GM18909 (cell line): ENCODE measurements at regions not wholly inside any gene's neighbourhood (a gene's known extent, or its start where the extent isn't known, plus 50 kb on each side); places are given as distances from the start of the nearest gene placed in this dataset.
"Not testable (repeated sequence)": the region's sequence is repeated elsewhere in the genome, so short reads cannot be mapped to it uniquely, and the experiment has no call there.

Experiments used
- ATAC-seq: cut with Tn5 transposase; IDR thresholded peaks from one replicate; pipeline ENCODE4 v1.9.1; 2021; ENCODE audit warnings: mild to moderate bottlenecking; ENCODE audit not compliant: unreplicated experiment, poor library complexity

- ATAC-seq, result no peak
Measured at GRCh38 chr5:169531631-169532030, 51.9 kb upstream of the SPDL1 start.

- ATAC-seq, result no peak
Measured at GRCh38 chr5:169527863-169528262, 55.7 kb upstream of the SPDL1 start.

GRCh38 chr5:169527066-169527465 lies 56.5 kb upstream of the SPDL1 start:
- ATAC-seq, result no peak

- ATAC-seq, result no peak
Measured at GRCh38 chr5:169522851-169523250, 60.7 kb upstream of the SPDL1 start.

GRCh38 chr5:169521366-169521983 lies 62.1 kb upstream of the SPDL1 start:
- ATAC-seq, result no peak

- ATAC-seq, result no peak
Measured at GRCh38 chr5:169519358-169519757, 64.2 kb upstream of the SPDL1 start.

GRCh38 chr5:169518779-169519178 lies 64.8 kb upstream of the SPDL1 start:
- not testable (repeated sequence) for ATAC-seq

- ATAC-seq, result no peak
Measured at GRCh38 chr5:169512385-169512784, 71.2 kb upstream of the SPDL1 start.

GRCh38 chr5:169511708-169512107 lies 71.9 kb upstream of the SPDL1 start:
- no peak for ATAC-seq

- ATAC-seq, result no peak
Measured at GRCh38 chr5:169507051-169507450, 76.5 kb upstream of the SPDL1 start.

- no peak for ATAC-seq
Measured at GRCh38 chr5:169503886-169504285, 79.7 kb upstream of the SPDL1 start.

GRCh38 chr5:169499990-169500505 lies 83.5 kb upstream of the SPDL1 start:
- ATAC-seq, result no peak

GRCh38 chr5:169496878-169497277 lies 86.7 kb upstream of the SPDL1 start:
- ATAC-seq, result no peak

- ATAC-seq, result no peak
Measured at GRCh38 chr5:169494941-169495548, 88.5 kb upstream of the SPDL1 start.

GRCh38 chr5:169494383-169494935 lies 89.1 kb upstream of the SPDL1 start:
- no peak for ATAC-seq

GRCh38 chr5:169474226-169474625 lies 109.3 kb upstream of the SPDL1 start:
- no peak for ATAC-seq

GRCh38 chr5:169472544-169472943 lies 111.0 kb upstream of the SPDL1 start:
- no peak for ATAC-seq

GRCh38 chr5:169471021-169471420 lies 112.6 kb upstream of the SPDL1 start:
- ATAC-seq, result no peak

- no peak for ATAC-seq
Measured at GRCh38 chr5:169467041-169467771, 116.4 kb upstream of the SPDL1 start.

- no peak for ATAC-seq
Measured at GRCh38 chr5:169460896-169461295, 122.7 kb upstream of the SPDL1 start.

GRCh38 chr5:169460123-169460522 lies 123.5 kb upstream of the SPDL1 start:
- no peak for ATAC-seq
